ENCODE measurements at regions not wholly inside any gene's neighbourhood (a gene's known extent, or its start where the extent isn't known, plus 50 kb on each side); places are given as distances from the start of the nearest gene placed in this dataset.

DNA sequence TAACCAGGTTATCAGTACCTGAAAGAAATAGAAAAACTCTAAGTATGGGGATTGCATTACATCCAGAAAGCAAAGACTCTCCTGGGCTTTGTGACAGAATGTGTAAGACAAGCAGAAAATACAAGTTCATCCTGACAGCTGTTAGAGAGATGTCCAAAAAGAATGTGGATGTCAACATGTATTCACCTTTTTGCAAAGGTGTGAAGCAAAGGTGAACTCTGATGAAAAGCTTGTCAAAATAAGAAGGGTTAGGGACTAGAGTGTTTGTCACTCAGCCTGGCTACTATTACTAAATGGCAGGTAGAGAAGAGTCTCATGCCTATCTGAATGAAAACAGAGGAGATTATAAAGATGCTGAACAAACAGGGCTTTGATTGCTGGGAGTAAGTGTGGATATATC lies 527.6 kb upstream of the CA10 start:
- intact Hi-C loops (cut with DNase I) = no loop called here
- H3K4me1 ChIP-seq (ENCODE audit: control insufficient read depth, insufficient read depth, low read length) = no peaks in the 10 kb centered on the region
- H3K27me3 ChIP-seq (ENCODE audit: control insufficient read depth, insufficient read depth) = no peaks in the 10 kb centered on the region
- H3K4me3 ChIP-seq (ENCODE audit: low read length) = no peak overlapping the region
- ATAC-seq (no peak), DNase-seq (no peak)
- no peaks in the 10 kb centered on the region for H3K9me3 ChIP-seq (ENCODE audit: control insufficient read depth, low read length)
- H3K27ac ChIP-seq (ENCODE audit: low read length) = no peak overlapping the region

DNA sequence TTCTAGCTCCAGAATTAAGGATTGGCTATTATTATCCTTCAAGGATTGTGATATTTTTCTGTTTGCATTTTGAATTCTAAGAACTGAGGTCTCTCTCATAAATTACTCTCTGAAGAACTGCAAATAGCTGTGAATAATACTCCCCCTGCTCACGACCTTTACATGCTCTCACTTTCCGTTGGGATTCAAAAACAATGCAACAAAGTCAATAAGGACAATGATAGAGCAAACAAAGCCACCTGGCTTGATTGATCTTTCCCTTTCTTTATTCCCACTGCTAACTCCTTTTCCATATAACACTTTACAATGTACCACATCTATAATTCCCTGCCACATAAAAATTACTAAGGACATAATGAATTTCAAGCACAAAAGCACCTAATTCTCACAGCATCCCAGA lies 523.0 kb upstream of the CA10 start:
- H3K4me1 ChIP-seq (ENCODE audit: control insufficient read depth, insufficient read depth, low read length) = no peaks in the 10 kb centered on the region
- ATAC-seq = no peak
- DNase-seq = no peak
- no peak overlapping the region for H3K4me3 ChIP-seq (ENCODE audit: low read length)
- no peak overlapping the region for H3K27ac ChIP-seq (ENCODE audit: low read length)
- no peaks in the 10 kb centered on the region for H3K9me3 ChIP-seq (ENCODE audit: control insufficient read depth, low read length)
- whole genome bisulfite sequencing = 5% methylated on average over 2 of the region's 2 CpGs
- intact Hi-C loops (cut with DNase I) = no loop called here
- no peaks in the 10 kb centered on the region for H3K27me3 ChIP-seq (ENCODE audit: control insufficient read depth, insufficient read depth)

GRCh38 chr17:52678211-52678610 lies 519.7 kb upstream of the CA10 start:
- no peak overlapping the region for H3K4me3 ChIP-seq (ENCODE audit: low read length)
- ATAC-seq (no peak), DNase-seq (peak in 1 of 3 donors; percentile 22)
- H3K4me1 ChIP-seq (ENCODE audit: control insufficient read depth, insufficient read depth, low read length) = no peaks in the 10 kb centered on the region
- no peaks in the 10 kb centered on the region for H3K9me3 ChIP-seq (ENCODE audit: control insufficient read depth, low read length)
- whole genome bisulfite sequencing = 91% methylated on average over 1 of the region's 1 CpG
- H3K27ac ChIP-seq (ENCODE audit: low read length) = no peak overlapping the region
- intact Hi-C loops (cut with DNase I) = no loop called here
- H3K27me3 ChIP-seq (ENCODE audit: control insufficient read depth, insufficient read depth) = no peaks in the 10 kb centered on the region

DNA sequence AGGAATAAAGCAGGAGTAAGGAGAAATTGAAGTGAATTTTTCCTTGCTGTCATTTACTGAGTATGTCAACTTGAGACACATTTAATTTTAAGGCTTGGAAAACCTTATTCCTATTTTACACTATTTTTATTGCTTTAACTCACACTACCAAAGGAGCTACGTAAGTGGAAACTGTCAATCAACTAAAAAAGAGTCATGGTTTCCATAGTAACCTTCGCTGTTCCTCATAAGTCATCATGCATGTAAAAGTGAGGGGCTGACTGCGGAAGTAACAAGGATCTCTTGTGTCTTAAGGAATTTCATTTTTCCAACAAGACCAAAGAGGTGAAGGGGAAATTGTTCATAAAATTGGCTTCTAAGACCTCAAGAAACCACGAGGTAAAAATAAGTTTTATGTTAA lies 516.2 kb upstream of the CA10 start:
- Histone ChIP-seq H3K4me3 (ENCODE audit: low read length) (no peak overlapping the region), H3K4me1 (ENCODE audit: control insufficient read depth, insufficient read depth, low read length) (no peaks in the 10 kb centered on the region), H3K27me3 (ENCODE audit: control insufficient read depth, insufficient read depth) (no peaks in the 10 kb centered on the region), H3K27ac (ENCODE audit: low read length) (no peak overlapping the region), H3K9me3 (ENCODE audit: control insufficient read depth, low read length) (no peaks in the 10 kb centered on the region)
- DNase-seq (no peak), ATAC-seq (no peak)
- WGBS = 64% methylated on average over 4 of the region's 4 CpGs
- intact Hi-C loops (cut with DNase I) = no loop called here

- intact Hi-C loops (cut with DNase I) = no loop called here
- ATAC-seq = no peak
- 89% methylated on average over 2 of the region's 2 CpGs for WGBS
Observed at GRCh38 chr17:52673791-52674190, 515.3 kb upstream of the CA10 start.

GRCh38 chr17:52666264-52666663 lies 507.8 kb upstream of the CA10 start:
- Histone ChIP-seq H3K27ac (ENCODE audit: low read length) (no peak overlapping the region), H3K27me3 (ENCODE audit: control insufficient read depth, insufficient read depth) (no peaks in the 10 kb centered on the region), H3K9me3 (ENCODE audit: control insufficient read depth, low read length) (no peaks in the 10 kb centered on the region), H3K4me3 (ENCODE audit: low read length) (no peak overlapping the region), H3K4me1 (ENCODE audit: control insufficient read depth, insufficient read depth, low read length) (no peaks in the 10 kb centered on the region)
- 70% methylated on average over 1 of the region's 1 CpG for WGBS
- ATAC-seq (no peak), DNase-seq (no peak)
- intact Hi-C loops (cut with DNase I) = no loop called here

More at GRCh38 chr17:52673791-52674190, 515.3 kb upstream of the CA10 start:
- Histone ChIP-seq H3K27ac (ENCODE audit: low read length) (no peak overlapping the region), H3K4me1 (ENCODE audit: control insufficient read depth, insufficient read depth, low read length) (no peaks in the 10 kb centered on the region), H3K9me3 (ENCODE audit: control insufficient read depth, low read length) (no peaks in the 10 kb centered on the region), H3K27me3 (ENCODE audit: control insufficient read depth, insufficient read depth) (no peaks in the 10 kb centered on the region), H3K4me3 (ENCODE audit: low read length) (no peak overlapping the region)
- DNase-seq = no peak

DNA sequence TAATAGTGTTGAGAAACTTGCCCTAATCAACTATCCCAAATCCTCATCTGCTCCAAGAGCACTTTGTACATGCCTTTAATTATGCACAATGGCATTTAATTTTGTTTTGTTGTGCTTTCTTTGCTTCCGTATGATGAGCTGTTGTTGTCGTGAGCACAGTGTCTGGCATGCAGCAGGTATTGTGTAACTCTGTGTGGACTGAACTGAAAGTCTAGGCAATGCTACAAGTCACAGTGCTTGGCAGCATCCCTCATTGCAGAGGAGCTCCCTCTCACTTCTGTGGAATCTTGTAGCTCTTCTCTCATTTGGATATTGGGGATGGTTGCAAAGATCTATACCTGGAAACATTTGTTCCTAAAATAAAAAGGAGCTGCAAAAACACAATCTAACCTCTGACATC lies 502.2 kb upstream of the CA10 start:
- no peaks in the 10 kb centered on the region for H3K27me3 ChIP-seq (ENCODE audit: control insufficient read depth, insufficient read depth)
- H3K9me3 ChIP-seq (ENCODE audit: control insufficient read depth, low read length) = no peaks in the 10 kb centered on the region
- H3K4me1 ChIP-seq (ENCODE audit: control insufficient read depth, insufficient read depth, low read length) = no peaks in the 10 kb centered on the region
- DNase-seq = peak in 2 of 3 donors; percentile 21 to 47
- 68% methylated on average over 2 of the region's 2 CpGs for WGBS
- intact Hi-C loops (cut with DNase I) = no loop called here
- H3K27ac ChIP-seq (ENCODE audit: low read length) = no peak overlapping the region
- H3K4me3 ChIP-seq (ENCODE audit: low read length) = no peak overlapping the region
- ATAC-seq = peak in 1 of 2 donors; percentile 67

DNA sequence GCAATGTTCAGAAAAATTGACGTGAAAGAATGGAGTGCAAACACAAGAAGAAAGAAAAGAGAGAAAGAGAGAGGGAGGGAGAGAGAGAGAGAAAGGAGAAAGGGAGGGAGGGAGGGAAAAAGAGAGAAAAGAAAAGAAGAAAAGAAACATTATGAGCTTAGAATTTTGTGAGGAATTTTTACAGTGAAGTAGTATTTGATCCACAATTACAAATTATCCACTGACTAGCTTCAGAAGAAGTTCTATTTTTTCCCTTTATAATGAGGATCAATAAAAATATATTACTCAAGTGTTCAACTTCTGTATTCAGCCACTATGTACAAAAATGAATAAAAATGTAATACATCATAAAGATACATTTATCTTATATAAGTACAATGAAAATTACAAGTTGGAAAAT lies 494.5 kb upstream of the CA10 start:
- no peak overlapping the region for H3K27ac ChIP-seq (ENCODE audit: low read length)
- no peak overlapping the region for H3K4me3 ChIP-seq (ENCODE audit: low read length)
- H3K4me1 ChIP-seq (ENCODE audit: control insufficient read depth, insufficient read depth, low read length) = no peaks in the 10 kb centered on the region
- H3K9me3 ChIP-seq (ENCODE audit: control insufficient read depth, low read length) = no peaks in the 10 kb centered on the region
- DNase-seq = no peak
- no peak for ATAC-seq
- intact Hi-C loops (cut with DNase I) = no loop called here
- H3K27me3 ChIP-seq (ENCODE audit: control insufficient read depth, insufficient read depth) = no peaks in the 10 kb centered on the region
- WGBS = 71% methylated on average over 1 of the region's 1 CpG

DNA sequence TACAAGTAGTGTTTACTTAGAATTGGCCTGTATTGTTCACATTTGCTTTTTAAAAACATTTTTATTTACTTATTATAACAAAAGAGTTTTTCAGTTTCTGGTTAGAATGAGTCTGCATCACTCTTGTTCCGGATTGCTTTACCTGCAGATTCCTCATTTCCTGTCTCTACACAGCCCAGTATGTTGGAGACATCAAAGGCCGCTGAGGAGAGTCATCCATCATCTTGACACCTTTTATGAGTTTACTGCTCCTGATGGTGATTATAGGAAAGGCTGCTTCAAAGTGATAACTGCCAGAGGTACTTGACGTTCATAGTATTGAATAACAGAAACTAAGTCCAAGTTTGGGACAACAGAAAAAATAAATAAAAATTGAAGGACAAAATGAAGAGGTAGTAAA lies 490.5 kb upstream of the CA10 start:
- ATAC-seq = no peak
- intact Hi-C loops (cut with DNase I) = no loop called here
- Histone ChIP-seq H3K4me3 (ENCODE audit: low read length) (no peak overlapping the region), H3K27ac (ENCODE audit: low read length) (no peak overlapping the region), H3K27me3 (ENCODE audit: control insufficient read depth, insufficient read depth) (no peaks in the 10 kb centered on the region), H3K4me1 (ENCODE audit: control insufficient read depth, insufficient read depth, low read length) (no peaks in the 10 kb centered on the region), H3K9me3 (ENCODE audit: control insufficient read depth, low read length) (no peaks in the 10 kb centered on the region)
- WGBS = 48% methylated on average over 3 of the region's 3 CpGs
- DNase-seq = no peak

- Histone ChIP-seq H3K4me1 (ENCODE audit: control insufficient read depth, insufficient read depth, low read length) (no peaks in the 10 kb centered on the region), H3K4me3 (ENCODE audit: low read length) (no peak overlapping the region), H3K9me3 (ENCODE audit: control insufficient read depth, low read length) (no peaks in the 10 kb centered on the region), H3K27ac (ENCODE audit: low read length) (no peak overlapping the region), H3K27me3 (ENCODE audit: control insufficient read depth, insufficient read depth) (no peaks in the 10 kb centered on the region)
- WGBS = 74% methylated on average over 1 of the region's 1 CpG
- DNase-seq (no peak), ATAC-seq (no peak)
- intact Hi-C loops (cut with DNase I) = no loop called here
Observed at GRCh38 chr17:52647411-52647810, 488.9 kb upstream of the CA10 start.

GRCh38 chr17:52636443-52636842 lies 477.9 kb upstream of the CA10 start:
- no peak for DNase-seq
- Histone ChIP-seq H3K4me3 (ENCODE audit: low read length) (no peak overlapping the region), H3K9me3 (ENCODE audit: control insufficient read depth, low read length) (no peaks in the 10 kb centered on the region), H3K27me3 (ENCODE audit: control insufficient read depth, insufficient read depth) (no peaks in the 10 kb centered on the region), H3K4me1 (ENCODE audit: control insufficient read depth, insufficient read depth, low read length) (no peaks in the 10 kb centered on the region), H3K27ac (ENCODE audit: low read length) (no peak overlapping the region)
- ATAC-seq = no peak
- intact Hi-C loops (cut with DNase I) = no loop called here
- WGBS = 88% methylated on average over 2 of the region's 2 CpGs

GRCh38 chr17:52606590-52606989 lies 448.1 kb upstream of the CA10 start:
- 66% methylated on average over 2 of the region's 2 CpGs for WGBS
- H3K9me3 ChIP-seq (ENCODE audit: control insufficient read depth, low read length) = no peaks in the 10 kb centered on the region
- ATAC-seq (no peak), DNase-seq (no peak)
- H3K4me3 ChIP-seq (ENCODE audit: low read length) = no peak overlapping the region
- intact Hi-C loops (cut with DNase I) = no loop called here
- no peaks in the 10 kb centered on the region for H3K4me1 ChIP-seq (ENCODE audit: control insufficient read depth, insufficient read depth, low read length)
- H3K27ac ChIP-seq (ENCODE audit: low read length) = no peak overlapping the region
- no peaks in the 10 kb centered on the region for H3K27me3 ChIP-seq (ENCODE audit: control insufficient read depth, insufficient read depth)
